Smooth muscle cell (in vitro differentiated cells): ENCODE measurements at regions not wholly inside any gene's neighbourhood (a gene's known extent, or its start where the extent isn't known, plus 50 kb on each side); places are given as distances from the start of the nearest gene placed in this dataset.

Experiments
- DNase-seq: peaks from one replicate; lab custom pipeline; 2025; ENCODE audit not compliant: unreplicated experiment; lab: John Stamatoyannopoulos, UW
- H2AFZ ChIP-seq: fragments of 200-600 bp; sonication (generic); 2 replicates; pipeline ENCODE4 v1.6.0; 2016; ENCODE audit warnings: antibody characterized with exemption, low read depth, mild to moderate bottlenecking
- H3F3A ChIP-seq: fragments of 200-600 bp; sonication (generic); 2 replicates; pipeline ENCODE4 v1.6.0; 2017; ENCODE audit warnings: antibody characterized with exemption, low read depth
- H3K27ac ChIP-seq: fragments of 200-600 bp; sonication (generic); 2 replicates; pipeline ENCODE4 v1.5.1; 2016; ENCODE audit warnings: low read depth, mild to moderate bottlenecking
- H3K27me3 ChIP-seq: fragments of 200-600 bp; sonication (generic); 2 replicates; pipeline ENCODE4 v1.6.1; 2016; ENCODE audit warnings: low read depth, mild to moderate bottlenecking
- H3K36me3 ChIP-seq: fragments of 200-600 bp; sonication (generic); 2 replicates; pipeline ENCODE4 v1.5.1; 2016; ENCODE audit warnings: low read depth
- H3K4me1 ChIP-seq: fragments of 200-600 bp; sonication (generic); 2 replicates; pipeline ENCODE4 v1.5.1; 2016; ENCODE audit warnings: low read depth
- H3K4me2 ChIP-seq: fragments of 200-600 bp; sonication (generic); 2 replicates; pipeline ENCODE4 v1.6.0; 2016; ENCODE audit warnings: mild to moderate bottlenecking
- H3K4me3 ChIP-seq: fragments of 200-600 bp; sonication (generic); 2 replicates; pipeline ENCODE4 v1.5.1; 2016; ENCODE audit warnings: mild to moderate bottlenecking
- H3K79me2 ChIP-seq: fragments of 200-600 bp; sonication (generic); 2 replicates; pipeline ENCODE4 v1.6.0; 2016; ENCODE audit warnings: low read depth, mild to moderate bottlenecking
- H3K9ac ChIP-seq: fragments of 200-600 bp; sonication (generic); 2 replicates; pipeline ENCODE4 v1.6.0; 2016; ENCODE audit warnings: low read depth
- H3K9me3 ChIP-seq: fragments of 200-600 bp; sonication (generic); replicated peaks from 2 replicates; pipeline ENCODE4 v1.5.1; 2016; ENCODE audit warnings: low read depth
- H4K20me1 ChIP-seq: fragments of 200-600 bp; sonication (generic); 2 replicates; pipeline ENCODE4 v1.6.0; 2016; ENCODE audit warnings: low read depth
- CTCF ChIP-seq: fragments of 200-600 bp; sonication (generic); IDR thresholded peaks from 2 replicates; pipeline ENCODE4 v1.5.1; 2017; ENCODE audit warnings: borderline replicate concordance, mild to moderate bottlenecking, antibody characterized with exemption; ENCODE audit not compliant: insufficient read depth, poor library complexity, severe bottlenecking
- WGBS: methylation state at CpG from one replicate; pipeline ENCODE4 v1.1.7; 2016; ENCODE audit warnings: low lambda C conversion rate; 5-methylcytosine and 5-hydroxymethylcytosine counted together

- no peaks in the 10 kb centered on the region for H3K79me2 ChIP-seq
- H3F3A ChIP-seq, result no peaks in the 10 kb centered on the region
- H3K36me3 ChIP-seq, result no peaks in the 10 kb centered on the region
- H3K9ac ChIP-seq, result no peak overlapping the region
- H3K4me3 ChIP-seq, result no peak overlapping the region
- H3K27me3 ChIP-seq, result no peaks in the 10 kb centered on the region
- H2AFZ ChIP-seq, result no peak overlapping the region
- H3K9me3 ChIP-seq, result no peaks in the 10 kb centered on the region
- no peaks in the 10 kb centered on the region for H4K20me1 ChIP-seq
- H3K27ac ChIP-seq, result no peak overlapping the region
- no peak for TF ChIP-seq CTCF
- no peaks in the 10 kb centered on the region for H3K4me1 ChIP-seq
- H3K4me2 ChIP-seq, result no peak overlapping the region
- no peak for DNase-seq
These were observed 647.7 kb downstream of the SPRY1 start for GRCh38 chr4:124044330-124044729.

- Histone ChIP-seq H4K20me1 (no peaks in the 10 kb centered on the region), H3K4me1 (no peaks in the 10 kb centered on the region), H3F3A (no peaks in the 10 kb centered on the region), H3K27ac (no peak overlapping the region), H3K9me3 (no peaks in the 10 kb centered on the region), H3K79me2 (no peaks in the 10 kb centered on the region), H3K4me2 (no peak overlapping the region), H3K9ac (no peak overlapping the region), H2AFZ (no peak overlapping the region), H3K27me3 (no peaks in the 10 kb centered on the region), H3K4me3 (no peak overlapping the region), H3K36me3 (no peaks in the 10 kb centered on the region)
- TF ChIP-seq CTCF, result no peak
- 69% methylated on average over 5 of the region's 5 CpGs for WGBS
- DNase-seq, result no peak
These were observed 648.3 kb downstream of the SPRY1 start for GRCh38 chr4:124044867-124045266.

GRCh38 chr4:124046190-124046589, 649.6 kb downstream of the SPRY1 start:
- TF ChIP-seq CTCF, result no peak

GRCh38 chr4:124053872-124054538, 657.4 kb downstream of the SPRY1 start:
- no peak overlapping the region for H3K27ac ChIP-seq

More at GRCh38 chr4:124046190-124046589, 649.6 kb downstream of the SPRY1 start:
- H3K9me3 ChIP-seq, result no peaks in the 10 kb centered on the region
- H3K4me1 ChIP-seq, result no peaks in the 10 kb centered on the region
- H3K4me2 ChIP-seq, result no peak overlapping the region
- H3K27ac ChIP-seq, result no peak overlapping the region
- no peaks in the 10 kb centered on the region for H3F3A ChIP-seq
- H3K9ac ChIP-seq, result no peak overlapping the region
- H3K79me2 ChIP-seq, result no peaks in the 10 kb centered on the region
- no peaks in the 10 kb centered on the region for H4K20me1 ChIP-seq
- H2AFZ ChIP-seq, result no peak overlapping the region
- WGBS, result 90% methylated on average over 2 of the region's 2 CpGs
- no peak for DNase-seq
- no peaks in the 10 kb centered on the region for H3K36me3 ChIP-seq
- no peak overlapping the region for H3K4me3 ChIP-seq
- no peaks in the 10 kb centered on the region for H3K27me3 ChIP-seq

More at GRCh38 chr4:124053872-124054538, 657.4 kb downstream of the SPRY1 start:
- TF ChIP-seq CTCF, result no peak
- WGBS, result 67% methylated on average over 4 of the region's 4 CpGs
- H3K4me3 ChIP-seq, result no peak overlapping the region
- no peak overlapping the region for H2AFZ ChIP-seq
- no peak for DNase-seq
- H4K20me1 ChIP-seq, result no peaks in the 10 kb centered on the region
- no peaks in the 10 kb centered on the region for H3K4me1 ChIP-seq
- H3K9ac ChIP-seq, result no peak overlapping the region
- H3K79me2 ChIP-seq, result no peaks in the 10 kb centered on the region
- H3K27me3 ChIP-seq, result no peaks in the 10 kb centered on the region
- no peaks in the 10 kb centered on the region for H3K9me3 ChIP-seq
- H3K4me2 ChIP-seq, result no peak overlapping the region
- H3K36me3 ChIP-seq, result no peaks in the 10 kb centered on the region
- H3F3A ChIP-seq, result no peaks in the 10 kb centered on the region
